Activated CD4-positive, alpha-beta T cell treated with anti-CD3 and anti-CD28 coated beads, Interleukin-2, amount 10 ng/mL, durations not matched to agents 7 days and 5 days (primary cell): ENCODE measurements at regions not wholly inside any gene's neighbourhood (a gene's known extent, or its start where the extent isn't known, plus 50 kb on each side); places are given as distances from the start of the nearest gene placed in this dataset.

Experiments
- CTCF ChIA-PET: fragments of 350-600 bp; sonication (Branson Sonifier 250); formaldehyde crosslinking; loops from one replicate; lab custom pipeline; 2021; ENCODE audit warnings: antibody characterized with exemption; lab: Charles Lee
- POLR2A ChIA-PET: fragments of 350-600 bp; sonication (Branson Sonifier 250); formaldehyde crosslinking; loops from one replicate; lab custom pipeline; 2021; ENCODE audit warnings: antibody characterized with exemption; lab: Charles Lee
- DNase-seq: peaks from one replicate; pipeline ENCODE4 v3.0.0-alpha.2; 2020
- H3K27ac Mint-ChIP-seq: one replicate; pipeline ENCODE4 v1.8.0; 2021; ENCODE audit warnings: mild to moderate bottlenecking, moderate library complexity, mixed read lengths
- H3K27me3 Mint-ChIP-seq: one replicate; pipeline ENCODE4 v1.8.0; 2021; ENCODE audit warnings: mixed read lengths
- H3K36me3 Mint-ChIP-seq: one replicate; pipeline ENCODE4 v1.8.0; 2021; ENCODE audit warnings: low read depth, mixed read lengths
- H3K4me1 Mint-ChIP-seq: one replicate; pipeline ENCODE4 v1.8.0; 2021; ENCODE audit warnings: mixed read lengths
- H3K4me3 Mint-ChIP-seq: one replicate; pipeline ENCODE4 v1.8.0; 2021; ENCODE audit warnings: mild to moderate bottlenecking, moderate library complexity, mixed read lengths
- H3K9me3 Mint-ChIP-seq: one replicate; pipeline ENCODE4 v1.8.0; 2021; ENCODE audit warnings: mixed read lengths

GRCh38 chr4:129362691-129363274 lies 266.8 kb downstream of the C4orf33 start:
- CTCF ChIA-PET = no interaction called here
- H3K36me3 Mint-ChIP-seq = no peaks in the 10 kb centered on the region
- peaks cover 9% of the 10 kb centered on the region for H3K4me1 Mint-ChIP-seq
- H3K27ac Mint-ChIP-seq = no peak overlapping the region
- H3K4me3 Mint-ChIP-seq = no peak overlapping the region
- peak; percentile 72 for DNase-seq
- H3K9me3 Mint-ChIP-seq = no peaks in the 10 kb centered on the region
- peaks cover 3% of the 10 kb centered on the region for H3K27me3 Mint-ChIP-seq
- POLR2A ChIA-PET = no interaction called here

GRCh38 chr4:129364747-129365452 lies 268.9 kb downstream of the C4orf33 start:
- no peaks in the 10 kb centered on the region for H3K36me3 Mint-ChIP-seq
- no peaks in the 10 kb centered on the region for H3K9me3 Mint-ChIP-seq
- ChIA-PET POLR2A (no interaction called here), CTCF (no interaction called here)
- DNase-seq = peak; percentile 52
- H3K27ac Mint-ChIP-seq = peak overlapping the region; percentile 13
- no peak overlapping the region for H3K4me3 Mint-ChIP-seq
- H3K4me1 Mint-ChIP-seq = peaks cover 9% of the 10 kb centered on the region
- peaks cover 5% of the 10 kb centered on the region for H3K27me3 Mint-ChIP-seq

GRCh38 chr4:129369361-129370010 lies 273.5 kb downstream of the C4orf33 start:
- Mint-ChIP-seq H3K36me3 (no peaks in the 10 kb centered on the region), H3K4me1 (peaks cover 8% of the 10 kb centered on the region), H3K9me3 (no peaks in the 10 kb centered on the region), H3K27me3 (peaks cover 10% of the 10 kb centered on the region), H3K4me3 (no peak overlapping the region), H3K27ac (no peak overlapping the region)
- POLR2A ChIA-PET = no interaction called here
- no peak for DNase-seq
- CTCF ChIA-PET = no interaction called here

GRCh38 chr4:129371065-129371464 lies 275.1 kb downstream of the C4orf33 start:
- ChIA-PET CTCF (no interaction called here), POLR2A (no interaction called here)
- no peaks in the 10 kb centered on the region for H3K9me3 Mint-ChIP-seq
- no peak for DNase-seq
- no peak overlapping the region for H3K27ac Mint-ChIP-seq
- H3K4me3 Mint-ChIP-seq = no peak overlapping the region
- H3K27me3 Mint-ChIP-seq = peaks cover 10% of the 10 kb centered on the region
- no peaks in the 10 kb centered on the region for H3K4me1 Mint-ChIP-seq
- H3K36me3 Mint-ChIP-seq = no peaks in the 10 kb centered on the region

GRCh38 chr4:129371926-129372325 lies 276.0 kb downstream of the C4orf33 start:
- Mint-ChIP-seq H3K9me3 (no peaks in the 10 kb centered on the region), H3K4me3 (no peak overlapping the region), H3K27ac (no peak overlapping the region), H3K27me3 (peaks cover 10% of the 10 kb centered on the region), H3K36me3 (no peaks in the 10 kb centered on the region), H3K4me1 (no peaks in the 10 kb centered on the region)
- CTCF ChIA-PET = no interaction called here
- POLR2A ChIA-PET = no interaction called here
- no peak for DNase-seq

GRCh38 chr4:129377131-129377845 lies 281.3 kb downstream of the C4orf33 start:
- CTCF ChIA-PET = interaction anchor here (0.8 kb wide), 1 partner anchor 8 kb away, joined by 3 read pairs; no protein-coding TSS in a partner anchor
- POLR2A ChIA-PET = no interaction called here
- Mint-ChIP-seq H3K9me3 (no peaks in the 10 kb centered on the region), H3K36me3 (no peaks in the 10 kb centered on the region), H3K4me1 (no peaks in the 10 kb centered on the region), H3K4me3 (no peak overlapping the region), H3K27me3 (peaks cover 5% of the 10 kb centered on the region), H3K27ac (no peak overlapping the region)
- no peak for DNase-seq

GRCh38 chr4:129378364-129378763 lies 282.4 kb downstream of the C4orf33 start:
- ChIA-PET CTCF (interaction anchor here (0.6 kb wide), 1 partner anchor 432 kb away, joined by 6 read pairs; no protein-coding TSS in a partner anchor), POLR2A (no interaction called here)
- H3K36me3 Mint-ChIP-seq = no peaks in the 10 kb centered on the region
- no peak overlapping the region for H3K4me3 Mint-ChIP-seq
- no peaks in the 10 kb centered on the region for H3K4me1 Mint-ChIP-seq
- no peak for DNase-seq
- no peaks in the 10 kb centered on the region for H3K9me3 Mint-ChIP-seq
- no peak overlapping the region for H3K27ac Mint-ChIP-seq
- H3K27me3 Mint-ChIP-seq = peaks cover 5% of the 10 kb centered on the region

GRCh38 chr4:129379429-129379828 lies 283.5 kb downstream of the C4orf33 start:
- Mint-ChIP-seq H3K9me3 (no peaks in the 10 kb centered on the region), H3K36me3 (no peaks in the 10 kb centered on the region), H3K27me3 (peaks cover 5% of the 10 kb centered on the region), H3K27ac (no peak overlapping the region), H3K4me3 (no peak overlapping the region), H3K4me1 (no peaks in the 10 kb centered on the region)
- DNase-seq = no peak
- ChIA-PET CTCF (no interaction called here), POLR2A (no interaction called here)

GRCh38 chr4:129384974-129385373 lies 289.0 kb downstream of the C4orf33 start:
- ChIA-PET POLR2A (no interaction called here), CTCF (interaction anchor here (1.3 kb wide), 1 partner anchor 8 kb away, joined by 3 read pairs; no protein-coding TSS in a partner anchor)
- Mint-ChIP-seq H3K9me3 (no peaks in the 10 kb centered on the region), H3K27me3 (no peaks in the 10 kb centered on the region), H3K36me3 (no peaks in the 10 kb centered on the region), H3K27ac (no peak overlapping the region), H3K4me1 (no peaks in the 10 kb centered on the region), H3K4me3 (no peak overlapping the region)
- no peak for DNase-seq

GRCh38 chr4:129387666-129388065 lies 291.7 kb downstream of the C4orf33 start:
- CTCF ChIA-PET = no interaction called here

GRCh38 chr4:129393976-129394375 lies 298.0 kb downstream of the C4orf33 start:
- Mint-ChIP-seq H3K4me1 (no peaks in the 10 kb centered on the region), H3K36me3 (no peaks in the 10 kb centered on the region), H3K9me3 (peaks cover under 1% of the 10 kb centered on the region), H3K27me3 (no peaks in the 10 kb centered on the region), H3K4me3 (no peak overlapping the region), H3K27ac (no peak overlapping the region)
- CTCF ChIA-PET = no interaction called here
- POLR2A ChIA-PET = no interaction called here
- no peak for DNase-seq

More at GRCh38 chr4:129387666-129388065, 291.7 kb downstream of the C4orf33 start:
- no peaks in the 10 kb centered on the region for H3K4me1 Mint-ChIP-seq
- H3K36me3 Mint-ChIP-seq = no peaks in the 10 kb centered on the region
- DNase-seq = no peak
- no peak overlapping the region for H3K27ac Mint-ChIP-seq
- H3K4me3 Mint-ChIP-seq = no peak overlapping the region
- no peaks in the 10 kb centered on the region for H3K9me3 Mint-ChIP-seq
- no peaks in the 10 kb centered on the region for H3K27me3 Mint-ChIP-seq
- POLR2A ChIA-PET = no interaction called here

GRCh38 chr4:129394635-129395034 lies 298.7 kb downstream of the C4orf33 start:
- peaks cover 4% of the 10 kb centered on the region for H3K9me3 Mint-ChIP-seq
- CTCF ChIA-PET = no interaction called here
- H3K4me1 Mint-ChIP-seq = no peaks in the 10 kb centered on the region
- no peaks in the 10 kb centered on the region for H3K27me3 Mint-ChIP-seq
- H3K27ac Mint-ChIP-seq = no peak overlapping the region
- H3K36me3 Mint-ChIP-seq = no peaks in the 10 kb centered on the region
- DNase-seq = no peak
- no peak overlapping the region for H3K4me3 Mint-ChIP-seq
- POLR2A ChIA-PET = no interaction called here

- CTCF ChIA-PET = no interaction called here
- peaks cover 4% of the 10 kb centered on the region for H3K9me3 Mint-ChIP-seq
Observed at GRCh38 chr4:129403848-129404247, 307.9 kb downstream of the C4orf33 start.

More at GRCh38 chr4:129403848-129404247, 307.9 kb downstream of the C4orf33 start:
- Mint-ChIP-seq H3K4me1 (no peaks in the 10 kb centered on the region), H3K27ac (no peak overlapping the region), H3K4me3 (no peak overlapping the region), H3K36me3 (no peaks in the 10 kb centered on the region), H3K27me3 (no peaks in the 10 kb centered on the region)
- DNase-seq = no peak
- POLR2A ChIA-PET = no interaction called here
